ENCODE measurements at regions not wholly inside any gene's neighbourhood (a gene's known extent, or its start where the extent isn't known, plus 50 kb on each side); places are given as distances from the start of the nearest gene placed in this dataset.

DNA sequence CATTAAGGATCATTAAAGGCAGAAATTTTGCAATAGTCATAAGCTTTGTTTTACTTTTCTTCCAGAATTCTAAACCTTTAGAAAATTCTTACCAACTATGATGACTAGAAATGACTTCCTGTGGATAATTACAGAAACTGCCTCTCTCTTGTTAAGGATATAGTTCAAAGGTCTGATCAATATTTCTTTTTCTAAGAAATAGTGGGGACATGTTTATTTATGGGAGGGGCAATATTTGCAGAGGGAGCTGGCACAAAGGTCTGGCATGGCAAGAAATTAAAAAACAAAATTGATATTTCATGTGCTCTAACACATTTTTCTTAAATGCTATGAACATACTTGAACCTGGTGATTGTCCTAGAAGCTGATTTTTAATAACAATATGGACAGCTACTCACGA, 448.9 kb downstream of the KCTD8 start:
- DNase-seq = no peak

DNA sequence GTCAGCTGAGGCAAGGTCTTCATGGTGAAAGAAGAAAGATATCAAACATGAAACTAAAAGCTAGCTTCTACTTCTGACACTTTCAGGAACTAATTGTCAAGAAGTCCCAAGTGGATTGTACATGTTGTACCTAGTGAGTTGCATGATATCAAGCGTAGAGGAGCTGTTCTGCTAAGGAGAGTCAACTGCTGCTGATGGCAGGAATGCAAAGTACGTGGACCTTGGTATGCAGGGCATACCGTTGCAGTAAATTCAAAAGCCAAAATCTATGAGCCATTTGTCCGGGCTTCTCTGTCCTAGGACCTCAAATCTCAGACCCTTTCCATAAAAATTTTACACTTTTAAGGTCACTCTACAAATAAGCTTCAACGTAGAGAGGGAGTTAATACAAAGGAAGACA, 446.2 kb downstream of the KCTD8 start:
- DNase-seq = no peak

DNA sequence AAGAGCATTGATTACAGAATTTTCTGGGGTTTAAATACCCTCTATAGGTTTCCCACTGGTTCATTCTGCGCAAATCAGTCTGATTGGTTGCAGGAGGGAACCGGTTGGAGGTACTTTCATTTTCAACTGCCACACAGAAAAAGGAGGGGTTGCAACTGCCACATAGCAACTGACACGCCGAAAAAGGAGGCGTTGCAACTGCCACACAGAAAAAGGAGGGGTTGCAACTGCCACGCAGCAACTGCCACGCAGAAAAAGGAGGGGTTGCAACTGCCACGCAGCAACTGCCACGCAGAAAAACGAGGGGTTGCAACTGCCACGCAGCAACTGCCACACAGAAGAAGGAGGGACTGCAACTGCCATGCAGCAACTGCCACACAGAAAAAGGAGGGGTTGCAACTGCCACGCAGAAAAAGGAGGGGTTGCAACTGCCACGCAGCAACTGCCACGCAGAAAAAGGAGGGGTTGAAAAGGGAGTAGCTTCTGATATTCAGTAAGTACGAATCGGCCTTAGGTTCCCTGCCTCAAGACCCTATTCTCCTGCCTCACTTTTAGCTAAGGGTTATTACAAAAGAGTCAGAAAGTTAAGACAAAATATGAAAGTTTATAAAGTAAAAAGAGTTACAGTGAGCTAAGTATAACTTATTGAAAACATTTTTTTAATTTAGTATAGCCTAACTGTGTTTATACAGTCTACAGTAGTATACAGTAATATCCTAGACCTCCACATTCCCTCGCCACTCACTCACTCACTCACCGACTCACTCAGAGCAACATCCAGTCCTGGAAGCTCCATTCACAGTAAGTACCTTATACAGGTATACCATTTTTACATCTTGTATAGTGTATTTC, 431.8 kb downstream of the KCTD8 start:
- DNase-seq = peak; percentile 72

DNA sequence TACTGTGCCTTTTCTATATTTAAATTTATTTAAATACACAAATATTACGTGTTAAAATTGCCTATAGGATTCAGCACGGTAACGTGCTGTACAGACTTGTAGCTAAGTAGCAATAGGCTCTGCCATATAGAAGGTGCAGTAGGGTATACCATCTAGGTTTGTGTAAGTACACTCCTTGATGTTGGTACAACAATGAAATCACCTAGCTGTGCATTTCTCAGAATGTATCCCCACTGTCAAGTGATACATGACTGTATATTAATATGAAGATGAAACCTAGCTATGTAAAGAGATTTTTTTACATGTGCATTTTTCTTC, 431.2 kb downstream of the KCTD8 start:
- DNase-seq = no peak

DNA sequence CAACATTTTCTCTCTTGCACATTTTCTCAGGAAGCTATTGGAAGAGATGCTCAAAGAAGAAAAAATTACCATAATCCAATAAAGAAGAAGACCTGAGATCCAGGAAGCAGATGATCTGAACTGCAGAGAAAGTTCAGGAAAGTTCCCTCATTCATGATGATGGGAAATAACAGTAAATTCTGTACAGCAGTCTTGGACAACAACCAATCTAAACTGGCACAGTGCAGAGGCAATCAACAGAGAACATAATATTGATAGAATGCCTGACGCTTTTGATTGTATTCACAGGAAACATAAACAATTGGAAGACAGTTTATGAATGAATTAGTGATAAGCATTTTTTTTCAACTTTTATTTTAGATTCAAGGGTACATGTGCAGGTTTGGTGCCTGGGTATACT, 428.9 kb downstream of the KCTD8 start:
- DNase-seq = no peak

DNA sequence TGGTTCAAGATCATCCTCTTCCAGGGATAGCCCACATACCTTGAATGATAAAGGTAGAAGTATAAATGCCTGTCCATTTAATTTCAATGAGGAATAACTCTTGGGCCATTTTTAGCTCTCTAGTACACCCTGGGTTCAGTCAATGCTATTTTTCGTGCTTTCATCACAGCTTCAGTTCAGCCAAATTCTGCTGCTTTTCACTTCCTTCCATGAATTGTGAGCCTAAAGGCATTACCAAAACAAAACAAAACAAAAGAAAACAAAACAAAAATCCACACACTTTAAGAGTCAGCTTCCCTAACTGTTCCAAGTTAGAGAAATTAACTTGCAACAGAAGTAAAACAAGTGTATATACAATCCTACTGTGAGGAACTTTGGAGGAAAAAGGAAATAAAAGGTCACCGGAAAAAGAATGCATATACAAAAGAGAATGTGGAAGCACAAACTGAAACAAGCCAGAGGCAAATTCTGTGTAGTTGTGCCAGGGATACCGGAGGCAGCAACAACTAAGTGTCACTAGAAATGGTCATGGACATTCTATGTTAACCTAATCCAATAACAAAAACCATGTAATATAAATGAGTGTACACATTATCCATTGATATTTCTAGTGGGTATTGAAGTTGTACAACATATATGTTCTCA, 423.1 kb downstream of the KCTD8 start:
- no peak for DNase-seq

DNA sequence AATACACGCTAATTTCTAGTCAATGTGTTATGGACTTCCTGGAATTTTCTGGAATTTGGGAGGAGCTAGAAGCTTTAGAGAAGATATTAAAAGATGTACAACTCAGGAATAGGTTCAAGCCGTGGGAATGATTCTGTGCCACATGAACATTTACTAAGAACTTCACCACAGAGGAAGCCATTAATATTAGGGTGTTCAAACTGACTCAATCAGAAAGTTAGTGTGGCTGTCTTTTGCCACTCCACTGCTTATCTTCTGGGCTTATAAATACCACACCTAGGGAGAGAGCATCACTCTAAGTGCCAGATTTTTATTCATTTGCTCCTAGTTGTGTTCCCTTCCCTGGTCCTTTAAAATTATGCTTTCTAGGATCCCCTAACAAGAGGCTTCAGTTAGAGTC, 409.8 kb downstream of the KCTD8 start:
- DNase-seq = no peak

DNA sequence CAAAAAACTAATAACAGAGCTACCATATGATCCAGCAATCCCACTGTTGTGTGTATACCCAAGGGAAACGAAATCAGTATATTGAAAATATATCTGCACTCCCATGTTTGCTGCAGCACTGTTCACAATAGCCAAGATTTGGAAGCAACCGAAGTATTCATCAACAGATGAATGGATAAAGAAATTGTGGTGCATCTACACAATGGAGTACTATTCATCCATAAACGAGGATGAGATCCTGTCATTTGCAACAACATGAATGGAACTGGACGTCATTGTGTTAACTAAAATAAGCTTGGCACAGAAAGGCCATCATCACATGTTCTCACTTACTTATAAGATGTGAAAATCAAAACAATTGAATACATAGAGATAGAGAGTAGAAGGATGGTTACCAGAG, 402.1 kb downstream of the KCTD8 start:
- DNase-seq = no peak

DNA sequence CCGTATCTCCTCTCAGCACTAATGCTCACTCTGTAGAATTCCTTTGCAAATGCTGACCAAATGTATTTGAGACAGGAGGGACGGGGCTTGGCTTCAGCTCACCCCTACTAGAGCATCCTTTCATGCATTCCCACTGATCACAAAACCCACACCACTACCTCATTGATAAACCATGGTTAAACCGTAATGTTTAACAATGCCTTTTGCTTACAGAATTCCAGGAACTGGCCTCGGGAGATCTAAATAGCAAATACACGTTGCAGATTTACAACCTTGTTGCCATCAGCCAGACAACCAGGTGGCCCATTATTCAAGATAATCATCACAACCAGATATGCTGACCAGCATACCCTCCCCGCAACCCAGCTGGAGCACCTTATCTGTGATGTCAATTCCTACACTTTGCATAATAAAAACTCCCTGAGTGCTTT, 391.9 kb downstream of the KCTD8 start:
- no peak for DNase-seq

DNA sequence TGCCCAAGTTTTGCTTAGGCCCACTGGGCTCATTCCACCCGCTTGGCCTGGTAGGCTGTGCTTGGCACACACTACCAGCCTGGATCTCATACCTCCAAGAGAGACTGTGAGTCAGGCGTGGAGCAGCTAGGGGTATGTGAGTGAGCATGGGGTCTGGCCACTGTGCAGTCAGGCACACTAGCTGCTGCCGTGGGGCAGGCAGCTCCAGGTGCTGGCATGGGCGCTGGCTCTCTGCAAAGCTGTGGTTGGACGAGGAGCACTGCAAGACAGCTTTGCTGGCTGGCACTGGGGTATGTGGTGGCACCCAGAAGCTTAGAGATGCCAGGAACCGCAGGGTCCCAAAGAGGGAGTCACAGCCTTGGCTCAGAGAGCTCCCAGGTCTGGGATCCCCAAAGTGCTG, 377.8 kb downstream of the KCTD8 start:
- DNase-seq = no peak

DNA sequence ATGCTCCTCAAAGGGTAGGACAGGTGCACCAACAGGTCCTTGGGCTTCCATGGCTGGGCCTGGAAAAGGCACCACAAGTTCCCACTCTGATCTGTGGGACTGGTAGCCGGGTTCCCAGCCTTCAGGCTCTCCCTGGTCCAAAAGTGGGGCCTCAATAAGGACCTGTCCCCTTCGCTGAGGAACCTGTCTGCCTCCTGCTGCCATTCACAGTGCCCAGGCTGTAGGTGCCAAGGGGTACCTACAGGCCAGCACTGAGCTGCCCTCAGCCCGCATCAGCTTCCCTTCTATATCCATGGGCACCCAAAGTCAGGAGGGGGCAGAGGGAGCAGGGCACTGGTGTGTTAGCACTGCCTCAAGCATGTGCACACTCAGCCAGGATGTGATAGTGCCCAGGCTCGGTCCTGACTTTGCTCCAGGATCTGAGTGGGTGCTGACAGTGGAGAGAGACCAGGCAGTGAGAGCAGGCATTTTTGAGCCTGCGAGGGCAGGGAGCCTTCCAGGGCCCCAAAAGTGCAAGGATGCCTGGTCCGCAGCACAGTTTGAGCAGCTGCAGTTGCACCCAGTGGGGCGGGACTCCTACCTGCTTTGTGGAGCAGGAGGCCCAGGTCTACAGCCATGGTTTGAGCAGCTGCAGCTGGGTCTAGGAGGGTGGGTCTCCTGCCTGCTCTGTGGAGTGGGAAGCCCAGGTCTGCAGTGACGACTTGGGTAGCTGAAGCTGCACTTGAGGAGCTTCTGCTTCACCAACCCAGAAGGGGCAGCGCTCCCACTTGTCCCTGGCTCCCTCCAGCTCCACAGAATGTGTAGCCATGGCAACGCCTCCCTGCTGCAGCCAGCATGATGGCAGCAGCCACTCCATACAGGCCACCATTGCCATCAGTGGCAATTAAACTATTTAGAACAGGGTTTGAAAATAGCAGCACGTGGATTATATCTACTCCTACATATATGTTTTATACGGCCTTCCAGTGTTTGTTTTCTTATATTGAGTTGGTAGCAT, 376.4 kb downstream of the KCTD8 start:
- DNase-seq = no peak

DNA sequence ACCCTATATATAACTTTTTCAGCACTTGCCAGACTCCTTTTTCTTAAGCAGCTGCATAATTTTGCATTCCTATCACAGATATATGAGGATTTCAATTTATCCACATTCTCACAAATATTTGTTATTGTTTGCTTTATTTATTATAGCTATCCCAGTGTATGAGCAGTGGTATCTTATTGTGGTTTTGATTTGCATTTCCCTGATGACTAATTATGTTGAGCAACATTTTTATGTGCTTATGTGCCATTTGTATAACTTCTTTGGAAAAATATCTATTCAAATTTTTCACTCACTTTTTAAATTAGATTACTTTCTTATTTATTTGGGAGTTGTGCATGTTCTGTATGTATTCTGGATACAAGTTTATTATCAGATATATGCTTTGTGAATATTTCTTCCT, 361.9 kb downstream of the KCTD8 start:
- DNase-seq = no peak

DNA sequence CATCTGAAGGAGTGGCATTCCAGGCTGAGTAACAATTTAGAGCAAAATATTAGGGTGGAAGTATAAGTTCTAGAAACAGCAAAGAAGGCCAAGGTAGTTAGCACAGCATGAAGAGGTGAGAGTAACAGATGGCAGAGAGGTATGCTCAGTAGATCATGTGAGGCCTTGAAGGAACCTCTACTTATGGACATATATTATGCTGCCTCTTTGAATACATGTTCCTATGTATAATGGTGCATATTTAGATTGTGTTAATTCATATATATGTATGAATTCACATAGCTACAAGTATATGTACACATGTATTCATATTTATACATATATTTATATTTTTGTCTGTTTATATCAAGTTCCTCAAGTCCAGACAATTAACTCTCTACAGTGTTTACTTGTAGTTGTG, 355.2 kb downstream of the KCTD8 start:
- no peak for DNase-seq

DNA sequence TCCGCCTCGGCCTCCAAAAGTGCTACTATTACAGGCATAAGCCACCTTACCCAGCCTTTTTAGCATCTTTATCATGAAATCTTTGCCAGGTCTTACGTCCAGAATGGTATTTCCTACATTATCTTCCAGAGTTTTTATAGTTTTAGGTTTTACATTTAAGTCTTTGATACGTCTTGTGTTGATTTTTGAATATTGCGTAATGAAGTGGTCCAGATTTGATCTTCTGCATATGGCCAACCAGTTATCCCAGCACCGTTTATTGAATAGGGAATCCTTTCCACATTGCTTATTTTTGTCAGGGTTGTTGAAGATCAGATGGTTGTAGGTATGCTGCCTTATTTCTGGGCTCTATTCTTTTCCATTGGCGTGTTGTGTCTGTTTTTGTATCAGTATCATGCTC, 349.6 kb downstream of the KCTD8 start:
- no peak for DNase-seq

DNA sequence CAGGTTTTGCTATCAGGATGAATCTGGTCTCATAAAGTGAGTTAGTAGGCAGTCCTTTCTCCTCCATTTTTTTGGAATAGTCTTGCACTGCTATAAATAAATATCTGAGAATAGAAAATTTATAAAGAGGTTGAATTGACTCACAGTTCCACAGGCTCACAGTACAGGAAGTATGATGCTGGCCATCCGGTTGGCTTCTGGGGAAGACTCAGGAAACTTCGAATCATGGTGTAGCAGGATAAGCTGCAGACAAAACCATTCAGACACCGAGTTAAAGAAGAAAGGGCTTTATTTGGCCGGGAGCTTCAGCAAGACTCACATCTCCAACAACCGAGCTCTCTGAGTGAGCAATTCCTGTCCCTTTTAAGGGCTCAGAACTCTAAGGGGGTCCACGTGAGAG, 348.2 kb downstream of the KCTD8 start:
- no peak for DNase-seq

DNA sequence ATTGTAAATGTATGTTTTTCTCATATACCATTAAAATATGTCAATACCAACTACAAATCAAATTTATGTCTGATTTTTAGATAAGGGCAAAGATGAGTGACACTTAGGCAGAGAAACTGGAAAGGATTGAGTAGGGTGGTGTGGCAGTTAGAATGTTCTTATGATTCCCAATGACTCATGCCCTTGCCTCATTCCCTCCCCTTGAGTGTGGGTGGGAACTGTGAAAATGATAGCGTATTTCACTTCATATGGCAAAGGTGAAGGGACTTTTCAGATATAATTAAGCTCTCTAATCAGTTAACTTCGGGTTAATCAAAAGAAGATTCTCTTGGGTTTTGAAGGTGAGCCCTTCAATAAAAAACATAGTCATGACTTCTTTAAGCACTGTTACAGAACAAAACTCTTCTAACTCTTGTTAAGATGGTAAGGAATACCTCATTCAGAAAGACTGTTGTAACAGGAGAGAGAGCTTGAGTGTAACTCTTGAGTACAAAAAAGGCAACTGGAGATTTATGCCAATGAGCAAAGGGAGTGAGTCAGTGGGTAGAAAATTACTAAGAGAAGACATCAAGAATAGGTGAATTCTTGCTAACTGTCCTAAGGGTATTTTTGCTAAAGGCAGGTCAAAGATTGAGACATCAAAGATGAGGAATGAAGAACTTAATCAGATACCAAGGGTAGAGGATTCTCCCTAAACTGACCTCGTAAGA, 329.5 kb downstream of the KCTD8 start:
- no peak for DNase-seq

DNA sequence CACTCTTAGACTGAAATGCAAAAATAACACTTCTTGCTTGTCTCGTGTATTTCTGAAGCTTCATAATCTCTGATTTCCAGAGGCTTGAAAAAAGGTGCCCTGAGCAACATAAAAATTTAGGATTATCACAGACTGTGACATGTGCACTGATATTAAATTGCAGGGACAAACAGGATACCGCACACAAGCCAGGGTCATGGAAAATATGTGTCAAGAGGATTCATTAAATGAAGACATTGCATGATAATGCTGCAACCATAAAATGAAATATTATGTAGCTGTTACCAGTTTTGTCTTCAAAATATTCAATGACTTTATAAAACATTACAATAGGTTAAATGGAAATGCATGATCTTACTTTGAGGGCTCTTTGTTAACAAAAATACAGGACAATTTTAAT, 328.0 kb downstream of the KCTD8 start:
- no peak for DNase-seq

DNA sequence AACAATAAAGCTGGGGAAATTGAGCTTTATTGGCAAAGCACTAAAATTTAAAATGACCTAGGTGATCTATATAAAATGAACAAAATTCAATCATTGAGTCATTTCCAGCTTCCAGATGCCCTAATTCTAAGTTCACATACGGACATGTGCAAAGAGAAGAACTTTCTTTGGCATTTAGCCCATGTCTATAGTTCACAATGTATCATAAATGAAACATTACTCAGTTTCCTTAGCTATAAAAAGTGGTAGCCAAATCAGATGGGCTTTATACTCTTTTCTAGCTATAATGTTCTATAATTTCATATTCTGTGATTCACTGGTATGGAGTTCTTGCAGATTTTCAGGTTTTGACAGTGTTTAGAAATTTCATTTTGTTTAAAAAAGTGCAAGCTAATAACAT, 327.4 kb downstream of the KCTD8 start:
- no peak for DNase-seq
